GM12872 (cell line): ENCODE measurements at regions not wholly inside any gene's neighbourhood (a gene's known extent, or its start where the extent isn't known, plus 50 kb on each side); places are given as distances from the start of the nearest gene placed in this dataset.

Experiments used
- TF ChIP-seq, protein P1 (sequence below): IDR thresholded peaks from 3 replicates; pipeline ENCODE4 v1.5.1; 2011; ENCODE audit warnings: low read depth, mild to moderate bottlenecking, low read length, moderate library complexity; ENCODE audit not compliant: insufficient read depth

DNA sequence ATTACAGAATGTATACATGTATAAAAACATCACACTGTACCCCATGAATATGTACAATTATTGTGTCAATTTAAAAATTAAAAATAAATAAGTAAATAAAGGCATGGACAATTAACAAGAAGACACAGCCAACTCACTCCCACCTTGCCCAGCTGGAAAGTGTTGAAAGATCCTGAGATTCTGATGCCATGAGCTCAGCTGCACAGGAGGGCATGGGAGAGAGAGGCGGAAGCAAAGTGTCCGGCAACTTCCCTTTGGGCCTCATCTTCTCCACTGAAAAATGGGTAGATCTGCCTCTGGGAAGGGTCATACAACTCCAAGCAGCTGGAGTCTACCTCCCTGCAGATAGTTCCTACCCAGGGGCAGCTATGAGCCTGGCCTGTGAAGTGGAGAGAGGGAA is 277.3 kb downstream of the UACA start:
- TF ChIP-seq, protein P1, sequence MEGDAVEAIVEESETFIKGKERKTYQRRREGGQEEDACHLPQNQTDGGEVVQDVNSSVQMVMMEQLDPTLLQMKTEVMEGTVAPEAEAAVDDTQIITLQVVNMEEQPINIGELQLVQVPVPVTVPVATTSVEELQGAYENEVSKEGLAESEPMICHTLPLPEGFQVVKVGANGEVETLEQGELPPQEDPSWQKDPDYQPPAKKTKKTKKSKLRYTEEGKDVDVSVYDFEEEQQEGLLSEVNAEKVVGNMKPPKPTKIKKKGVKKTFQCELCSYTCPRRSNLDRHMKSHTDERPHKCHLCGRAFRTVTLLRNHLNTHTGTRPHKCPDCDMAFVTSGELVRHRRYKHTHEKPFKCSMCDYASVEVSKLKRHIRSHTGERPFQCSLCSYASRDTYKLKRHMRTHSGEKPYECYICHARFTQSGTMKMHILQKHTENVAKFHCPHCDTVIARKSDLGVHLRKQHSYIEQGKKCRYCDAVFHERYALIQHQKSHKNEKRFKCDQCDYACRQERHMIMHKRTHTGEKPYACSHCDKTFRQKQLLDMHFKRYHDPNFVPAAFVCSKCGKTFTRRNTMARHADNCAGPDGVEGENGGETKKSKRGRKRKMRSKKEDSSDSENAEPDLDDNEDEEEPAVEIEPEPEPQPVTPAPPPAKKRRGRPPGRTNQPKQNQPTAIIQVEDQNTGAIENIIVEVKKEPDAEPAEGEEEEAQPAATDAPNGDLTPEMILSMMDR = no peak

DNA sequence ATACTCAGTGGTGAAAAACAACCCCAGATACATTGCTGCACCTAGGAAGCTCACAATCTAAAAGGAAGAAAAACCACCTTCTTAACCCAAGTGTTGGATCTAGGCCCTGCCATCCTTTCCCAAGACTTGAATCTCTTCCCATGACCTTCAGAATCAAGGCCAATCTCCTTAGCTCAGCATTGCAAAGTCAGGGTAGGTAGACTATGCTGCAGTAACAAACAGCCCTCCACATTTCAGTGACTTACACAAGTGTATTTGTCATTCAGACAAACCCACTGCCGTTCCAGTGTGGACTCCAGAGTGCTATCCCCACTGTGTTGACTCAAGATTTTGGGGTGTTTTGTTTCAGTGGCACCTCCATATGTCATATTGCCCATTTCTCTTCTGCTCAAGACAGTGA is 278.4 kb downstream of the UACA start:
- TF ChIP-seq, protein P1 = no peak

GRCh38 chr15:70483513-70483912 is 279.8 kb downstream of the UACA start:
- TF ChIP-seq, protein P1 = no peak

GRCh38 chr15:70480196-70480856 is 283.0 kb downstream of the UACA start:
- TF ChIP-seq, protein P1 = no peak

GRCh38 chr15:70479785-70480184 is 283.6 kb downstream of the UACA start:
- TF ChIP-seq, protein P1 = no peak

GRCh38 chr15:70479056-70479455 is 284.3 kb downstream of the UACA start:
- TF ChIP-seq, protein P1 = no peak

GRCh38 chr15:70478251-70478990 is 284.9 kb downstream of the UACA start:
- TF ChIP-seq, protein P1 = no peak
